ENCODE measurements at regions not wholly inside any gene's neighbourhood (a gene's known extent, or its start where the extent isn't known, plus 50 kb on each side); places are given as distances from the start of the nearest gene placed in this dataset.
A peak's percentile ranks its signal among the peaks of the same experiment; 100 is the strongest.
"Not testable (repeated sequence)": the region's sequence is repeated elsewhere in the genome, so short reads cannot be mapped to it uniquely, and the experiment has no call there.

DNA sequence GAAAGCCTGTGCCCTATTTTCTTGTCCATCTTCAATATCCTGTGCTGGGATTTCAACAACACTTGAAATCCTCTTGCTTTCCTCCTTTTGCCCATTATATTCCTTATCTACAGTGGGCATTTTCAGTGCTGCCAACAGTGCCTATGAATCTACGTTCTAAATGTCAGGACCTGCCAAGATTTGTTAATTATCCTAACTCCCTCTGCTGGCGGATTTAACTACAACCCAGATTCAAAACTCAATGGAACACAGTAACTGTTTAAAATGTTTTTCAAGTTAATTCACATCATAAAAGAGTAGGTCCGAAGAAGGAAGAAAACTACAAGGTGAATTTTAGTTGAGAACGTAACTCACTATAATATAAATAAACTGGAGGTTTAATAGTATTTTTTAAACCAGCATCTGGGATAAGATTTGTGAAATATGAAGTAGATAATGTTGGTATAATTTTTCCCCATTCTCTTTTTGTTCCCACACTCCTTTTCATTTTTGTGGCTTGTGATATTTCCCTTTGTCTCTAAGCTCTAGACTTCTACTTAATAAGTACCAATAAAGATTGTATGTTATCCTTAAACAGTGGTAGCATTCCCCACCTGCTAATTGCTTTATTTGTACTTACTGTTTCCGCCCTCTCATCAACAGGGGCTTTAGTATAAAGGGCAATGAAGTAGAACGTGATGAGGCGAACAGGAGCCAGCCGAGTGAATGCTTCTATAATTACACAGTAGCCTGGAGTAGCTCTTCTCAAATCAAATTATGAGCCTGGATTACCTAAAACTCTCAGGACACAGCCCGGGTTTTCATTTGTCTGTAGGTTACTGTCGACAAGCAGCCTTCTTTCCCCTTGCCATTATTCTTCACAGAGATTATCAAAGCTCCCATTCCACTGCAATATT, 302.5 kb upstream of the ATP11B start:
- Mint-ChIP-seq H3K4me1 (no peaks in the 10 kb centered on the region), H3K36me3 (ENCODE audit: low read depth) (no peaks in the 10 kb centered on the region), H3K27ac (no peak overlapping the region), H3K4me3 (no peak overlapping the region), H3K9me3 (no peaks in the 10 kb centered on the region), H3K27me3 (peaks cover 4% of the 10 kb centered on the region)
- peak; percentile 59 for DNase-seq
- intact Hi-C loops (cut with micrococcal nuclease), result no loop called here

DNA sequence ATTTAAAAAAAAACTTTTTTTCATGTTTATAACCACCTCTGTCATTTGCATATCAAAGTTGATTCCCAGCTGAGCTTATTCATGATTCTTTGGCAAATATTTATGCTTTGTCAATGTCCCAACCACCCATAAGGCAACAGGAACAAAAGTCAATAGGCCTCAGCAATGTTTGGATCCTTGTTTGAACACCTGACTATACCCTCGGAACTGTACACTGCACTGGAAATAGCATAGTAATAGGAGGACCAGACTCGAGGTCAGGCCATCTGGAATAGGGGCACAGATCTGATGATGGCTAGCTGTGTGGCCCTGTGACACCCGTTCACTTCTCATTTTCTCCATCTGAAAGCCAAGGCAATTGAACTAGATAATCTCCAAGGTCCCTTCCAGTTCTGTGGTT, 301.7 kb upstream of the ATP11B start:
- no peak for DNase-seq
- Mint-ChIP-seq H3K4me3 (no peak overlapping the region), H3K27ac (no peak overlapping the region), H3K36me3 (ENCODE audit: low read depth) (no peaks in the 10 kb centered on the region), H3K9me3 (no peaks in the 10 kb centered on the region), H3K27me3 (peaks cover 4% of the 10 kb centered on the region), H3K4me1 (no peaks in the 10 kb centered on the region)
- intact Hi-C loops (cut with micrococcal nuclease), result no loop called here

DNA sequence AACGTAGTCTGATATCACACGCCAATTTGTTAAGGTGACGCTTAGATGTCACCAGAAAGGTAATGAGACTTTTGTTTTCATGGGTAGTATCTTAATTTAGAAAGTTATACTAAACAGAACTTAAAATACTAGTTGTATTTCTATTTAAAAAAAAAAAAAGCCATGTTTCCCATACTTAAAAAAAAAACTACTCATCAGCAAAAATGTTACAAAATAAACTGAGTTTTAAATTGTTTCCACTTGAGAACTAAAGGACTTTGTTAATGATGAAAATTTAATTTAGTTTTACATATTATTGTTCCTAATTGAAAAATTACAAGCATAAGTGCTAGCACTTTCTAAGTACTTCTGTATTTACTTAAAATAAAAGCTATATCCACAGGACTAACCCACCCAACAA, 300.8 kb upstream of the ATP11B start:
- H3K27ac Mint-ChIP-seq, result no peak overlapping the region
- DNase-seq, result no peak
- H3K4me1 Mint-ChIP-seq, result no peaks in the 10 kb centered on the region
- H3K27me3 Mint-ChIP-seq, result peaks cover 4% of the 10 kb centered on the region
- H3K36me3 Mint-ChIP-seq (ENCODE audit: low read depth), result no peaks in the 10 kb centered on the region
- no peaks in the 10 kb centered on the region for H3K9me3 Mint-ChIP-seq
- H3K4me3 Mint-ChIP-seq, result no peak overlapping the region
- intact Hi-C loops (cut with micrococcal nuclease), result no loop called here

DNA sequence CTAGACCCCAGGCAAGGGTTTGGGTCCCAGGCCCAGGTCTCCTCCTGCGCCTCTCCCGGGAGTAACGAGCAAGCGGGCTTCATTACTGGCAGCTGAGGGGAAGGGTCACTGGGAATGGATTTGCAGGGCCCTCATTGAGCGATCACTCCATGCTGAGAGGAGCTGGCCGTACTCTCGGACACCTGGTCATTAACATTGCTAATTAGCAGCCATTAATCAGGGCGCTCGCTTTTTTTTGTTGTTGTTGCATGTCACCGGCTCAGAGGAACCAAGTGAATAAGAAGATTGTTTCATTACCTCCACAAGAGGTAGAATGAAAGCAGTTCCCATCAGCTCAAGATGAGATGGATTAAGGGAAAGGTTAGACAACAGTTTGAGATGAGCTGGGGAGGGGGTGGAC, 293.0 kb upstream of the ATP11B start:
- no peaks in the 10 kb centered on the region for H3K27me3 Mint-ChIP-seq
- no peak for DNase-seq
- H3K4me1 Mint-ChIP-seq, result no peaks in the 10 kb centered on the region
- no peaks in the 10 kb centered on the region for H3K36me3 Mint-ChIP-seq (ENCODE audit: low read depth)
- H3K9me3 Mint-ChIP-seq, result no peaks in the 10 kb centered on the region
- intact Hi-C loops (cut with micrococcal nuclease), result no loop called here
- H3K4me3 Mint-ChIP-seq, result no peak overlapping the region
- H3K27ac Mint-ChIP-seq, result no peak overlapping the region

DNA sequence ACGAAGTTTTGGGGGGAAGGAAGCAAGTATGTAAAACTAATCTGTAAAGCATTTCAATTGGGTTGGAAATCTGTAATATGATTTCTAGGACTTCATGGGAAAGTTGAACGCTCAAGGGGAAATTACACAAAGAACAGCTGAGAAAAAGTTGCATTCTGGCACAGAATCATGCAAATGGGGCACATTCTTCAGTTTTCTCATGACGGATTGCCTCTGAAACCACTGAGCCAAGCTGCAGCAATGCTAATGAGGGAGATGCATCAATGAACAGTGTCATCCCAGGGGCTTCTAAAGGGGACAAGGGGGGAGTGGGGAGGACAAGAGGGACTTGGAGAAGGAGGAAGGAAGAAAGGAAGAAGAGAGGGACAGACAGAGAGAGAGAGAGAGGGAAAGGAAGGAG, 291.4 kb upstream of the ATP11B start:
- intact Hi-C loops (cut with micrococcal nuclease), result no loop called here
- H3K9me3 Mint-ChIP-seq, result no peaks in the 10 kb centered on the region
- no peak overlapping the region for H3K27ac Mint-ChIP-seq

DNA sequence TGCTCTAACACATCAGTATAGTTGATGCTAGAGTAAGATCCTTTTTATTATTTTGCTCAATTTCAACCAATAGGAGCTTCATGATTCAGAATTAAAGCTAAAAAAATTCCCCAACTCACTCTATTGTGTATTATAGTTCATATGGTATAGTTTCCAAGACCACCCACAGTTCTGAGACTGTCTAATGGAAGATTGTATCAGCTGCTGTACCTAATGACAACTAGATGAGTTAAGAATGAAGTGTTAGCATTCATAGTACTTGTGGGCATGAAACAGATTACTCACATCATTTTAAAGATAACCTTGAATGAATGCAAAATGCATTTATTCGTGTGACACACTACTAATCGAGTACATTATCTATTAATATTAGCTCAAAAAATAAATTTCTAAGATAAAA, 289.9 kb upstream of the ATP11B start:
- H3K27ac Mint-ChIP-seq, result no peak overlapping the region
- H3K9me3 Mint-ChIP-seq, result no peaks in the 10 kb centered on the region
- H3K36me3 Mint-ChIP-seq (ENCODE audit: low read depth), result no peaks in the 10 kb centered on the region
- DNase-seq, result no peak
- no peaks in the 10 kb centered on the region for H3K27me3 Mint-ChIP-seq
- intact Hi-C loops (cut with micrococcal nuclease), result no loop called here
- H3K4me1 Mint-ChIP-seq, result no peaks in the 10 kb centered on the region
- H3K4me3 Mint-ChIP-seq, result no peak overlapping the region

More for the DNA sequence above, 291.4 kb upstream of the ATP11B start:
- H3K4me3 Mint-ChIP-seq, result no peak overlapping the region
- no peak for DNase-seq
- H3K4me1 Mint-ChIP-seq, result no peaks in the 10 kb centered on the region
- H3K36me3 Mint-ChIP-seq (ENCODE audit: low read depth), result no peaks in the 10 kb centered on the region
- no peaks in the 10 kb centered on the region for H3K27me3 Mint-ChIP-seq

DNA sequence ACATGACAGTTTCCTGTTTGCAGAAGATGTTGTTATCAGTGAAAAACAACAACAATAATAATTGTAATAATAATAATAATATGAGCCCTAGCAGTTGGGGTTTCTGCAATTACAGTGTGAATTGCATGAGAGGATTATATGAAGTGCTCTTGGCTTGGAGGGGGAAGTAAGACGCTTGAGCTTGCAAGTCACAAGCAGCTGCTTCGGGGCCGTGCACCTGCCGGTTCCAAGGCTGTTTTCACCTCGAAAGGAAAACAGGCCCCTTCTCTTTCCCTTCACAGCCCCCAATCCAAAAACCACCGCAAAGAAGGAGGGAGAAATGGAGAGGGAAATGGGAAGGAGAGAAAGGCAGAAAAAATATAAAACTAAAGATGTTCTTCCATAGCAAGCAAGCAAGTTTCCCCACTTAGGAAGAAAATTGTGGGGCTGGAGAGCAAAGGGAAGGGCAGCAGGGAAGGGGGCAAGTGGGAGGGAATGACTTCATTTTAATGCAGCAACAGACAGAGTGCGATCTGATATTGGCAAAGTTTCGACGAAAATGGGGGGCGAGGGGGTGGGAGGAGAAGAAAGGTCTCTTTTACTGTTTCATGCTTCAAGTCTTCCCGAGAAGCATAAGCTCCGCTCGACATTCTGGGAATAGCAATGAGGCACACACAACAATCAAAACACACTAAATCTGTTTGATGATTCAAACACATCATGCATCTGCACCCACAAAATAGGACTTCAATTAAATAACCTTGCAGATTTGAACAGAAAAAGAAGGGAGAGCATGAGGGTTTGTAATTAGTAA, 284.2 kb upstream of the ATP11B start:
- no peaks in the 10 kb centered on the region for H3K36me3 Mint-ChIP-seq (ENCODE audit: low read depth)
- no peak for DNase-seq
- H3K4me3 Mint-ChIP-seq, result no peak overlapping the region
- intact Hi-C loops (cut with micrococcal nuclease), result no loop called here
- no peaks in the 10 kb centered on the region for H3K4me1 Mint-ChIP-seq
- no peak overlapping the region for H3K27ac Mint-ChIP-seq
- H3K27me3 Mint-ChIP-seq, result peaks cover 6% of the 10 kb centered on the region
- no peaks in the 10 kb centered on the region for H3K9me3 Mint-ChIP-seq

DNA sequence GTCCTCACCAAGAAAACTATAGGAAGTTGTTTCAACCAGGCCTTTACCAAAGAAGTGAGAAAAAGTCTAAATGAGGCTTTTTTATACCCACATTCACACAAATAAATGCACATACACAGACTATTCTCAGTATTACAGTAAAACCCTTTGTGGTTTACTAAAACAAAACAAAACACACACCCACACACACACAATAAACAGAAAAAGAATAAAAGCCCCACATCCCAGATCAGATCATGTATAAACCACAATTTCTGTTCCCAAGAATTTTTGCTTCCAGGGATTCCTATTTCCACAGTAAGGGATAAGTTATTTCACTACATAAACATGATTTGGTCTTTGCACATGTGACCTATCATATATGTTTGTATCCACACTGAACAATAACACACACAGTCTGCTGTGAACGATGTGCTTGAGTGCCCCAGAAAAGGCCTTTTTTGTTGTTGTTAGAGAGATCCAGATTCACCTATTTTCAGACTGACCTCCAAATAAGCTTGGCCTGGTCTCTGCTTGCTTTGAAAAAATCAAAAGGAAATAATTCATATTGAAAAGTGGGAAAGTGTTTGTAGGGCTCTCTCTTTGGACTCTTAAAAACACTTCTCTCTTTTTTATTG, 283.4 kb upstream of the ATP11B start:
- Mint-ChIP-seq H3K9me3 (no peaks in the 10 kb centered on the region), H3K4me1 (no peaks in the 10 kb centered on the region), H3K27me3 (peaks cover 6% of the 10 kb centered on the region), H3K4me3 (no peak overlapping the region), H3K27ac (no peak overlapping the region), H3K36me3 (ENCODE audit: low read depth) (no peaks in the 10 kb centered on the region)
- no peak for DNase-seq
- intact Hi-C loops (cut with micrococcal nuclease), result no loop called here

DNA sequence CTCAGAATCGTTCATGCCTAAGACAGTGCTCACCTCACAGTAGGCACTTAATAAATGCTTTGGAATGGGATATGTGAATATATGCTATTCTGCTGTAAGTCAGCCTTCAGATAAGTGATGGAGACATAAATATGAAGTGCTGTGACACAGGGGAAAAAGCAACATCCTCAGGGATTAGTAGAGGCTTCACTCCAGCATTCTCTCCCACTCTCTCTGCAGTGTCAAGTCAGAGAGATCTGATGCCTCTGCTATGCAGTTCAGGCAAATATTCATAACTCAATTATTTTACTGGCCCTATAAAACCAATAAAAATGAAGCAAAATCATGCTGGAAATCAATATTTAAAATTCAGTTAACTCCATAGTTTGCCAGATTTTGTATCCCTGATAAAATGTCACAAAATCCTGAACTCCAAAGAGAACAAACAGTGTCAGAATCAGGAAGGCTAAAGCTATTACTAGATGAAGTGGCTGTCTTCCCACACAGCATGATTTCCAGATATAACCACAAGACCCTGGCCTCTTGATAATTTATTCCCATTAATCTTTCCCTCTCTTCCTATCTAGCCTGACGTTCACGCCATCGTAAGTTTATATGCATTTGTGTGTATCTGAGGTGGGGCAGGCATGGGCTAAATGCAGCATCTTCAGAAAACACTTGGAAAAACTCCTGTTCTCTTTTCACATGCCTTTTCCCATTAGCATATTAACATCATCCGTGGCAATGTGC, 278.9 kb upstream of the ATP11B start:
- intact Hi-C loops (cut with micrococcal nuclease), result no loop called here
- no peak for DNase-seq
- H3K9me3 Mint-ChIP-seq, result no peaks in the 10 kb centered on the region

DNA sequence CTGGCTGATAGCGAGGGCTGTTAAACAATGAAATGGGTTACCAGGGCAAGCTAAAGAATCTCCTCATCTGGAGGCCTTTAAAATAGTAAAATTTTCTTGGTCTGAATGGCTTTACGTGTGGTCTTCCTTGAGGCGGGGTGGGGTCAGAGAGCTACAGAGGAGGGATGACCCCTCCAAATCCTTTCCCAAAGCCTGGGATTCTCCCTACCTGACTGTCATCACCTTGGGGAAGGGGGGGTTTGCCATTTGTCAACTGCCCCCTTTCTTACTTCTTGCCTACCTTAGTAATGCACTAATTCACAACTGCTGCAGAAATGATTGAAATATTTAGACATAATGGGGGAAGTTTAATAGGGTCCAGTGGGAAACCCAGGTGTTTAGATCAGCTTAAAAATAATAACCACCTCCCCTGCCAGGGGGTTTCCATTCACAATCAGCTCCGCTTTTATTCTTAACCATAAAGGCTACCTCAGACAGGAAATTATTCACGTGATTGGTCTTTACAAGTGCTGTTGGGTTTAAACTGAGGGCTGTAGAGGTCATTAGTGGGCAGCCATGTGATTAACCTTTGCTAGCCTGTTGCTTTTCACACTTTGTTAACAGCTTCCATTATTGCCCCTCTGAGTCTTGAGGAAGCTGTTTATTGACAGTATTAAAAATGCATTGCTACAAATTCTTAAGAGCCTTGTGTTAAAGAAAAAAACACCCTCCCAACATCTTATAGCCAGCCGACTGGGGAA, 276.5 kb upstream of the ATP11B start:
- Mint-ChIP-seq H3K36me3 (ENCODE audit: low read depth) (no peaks in the 10 kb centered on the region), H3K27me3 (no peaks in the 10 kb centered on the region), H3K27ac (no peak overlapping the region), H3K4me3 (no peak overlapping the region), H3K9me3 (no peaks in the 10 kb centered on the region), H3K4me1 (no peaks in the 10 kb centered on the region)
- DNase-seq, result no peak
- intact Hi-C loops (cut with micrococcal nuclease), result no loop called here

More for the DNA sequence above, 278.9 kb upstream of the ATP11B start:
- Mint-ChIP-seq H3K27ac (no peak overlapping the region), H3K4me3 (no peak overlapping the region), H3K4me1 (no peaks in the 10 kb centered on the region), H3K36me3 (ENCODE audit: low read depth) (no peaks in the 10 kb centered on the region), H3K27me3 (peaks cover 4% of the 10 kb centered on the region)

DNA sequence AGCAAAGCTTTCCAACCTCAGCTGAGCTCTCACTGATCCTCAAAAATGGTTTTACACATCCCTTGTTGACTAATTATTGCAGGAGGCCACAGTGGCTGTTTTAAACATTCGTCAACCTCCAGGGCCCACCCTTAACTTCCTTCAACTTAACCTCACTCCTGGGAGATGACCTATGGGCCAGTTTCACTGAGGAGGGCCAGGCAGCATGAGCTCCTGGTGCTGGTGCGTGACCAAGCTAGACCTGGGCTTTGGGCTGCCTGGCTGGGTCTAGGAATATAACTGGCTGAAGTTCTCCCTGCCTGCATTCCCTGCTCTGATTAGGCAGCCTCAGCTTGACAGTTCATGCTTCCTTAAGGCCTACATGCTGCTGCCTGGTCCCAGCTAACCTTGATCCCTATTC, 273.7 kb upstream of the ATP11B start:
- no peaks in the 10 kb centered on the region for H3K36me3 Mint-ChIP-seq (ENCODE audit: low read depth)
- no peak overlapping the region for H3K27ac Mint-ChIP-seq
- H3K4me3 Mint-ChIP-seq, result no peak overlapping the region
- DNase-seq, result no peak
- intact Hi-C loops (cut with micrococcal nuclease), result no loop called here
- H3K9me3 Mint-ChIP-seq, result no peaks in the 10 kb centered on the region
- no peaks in the 10 kb centered on the region for H3K4me1 Mint-ChIP-seq
- H3K27me3 Mint-ChIP-seq, result no peaks in the 10 kb centered on the region

DNA sequence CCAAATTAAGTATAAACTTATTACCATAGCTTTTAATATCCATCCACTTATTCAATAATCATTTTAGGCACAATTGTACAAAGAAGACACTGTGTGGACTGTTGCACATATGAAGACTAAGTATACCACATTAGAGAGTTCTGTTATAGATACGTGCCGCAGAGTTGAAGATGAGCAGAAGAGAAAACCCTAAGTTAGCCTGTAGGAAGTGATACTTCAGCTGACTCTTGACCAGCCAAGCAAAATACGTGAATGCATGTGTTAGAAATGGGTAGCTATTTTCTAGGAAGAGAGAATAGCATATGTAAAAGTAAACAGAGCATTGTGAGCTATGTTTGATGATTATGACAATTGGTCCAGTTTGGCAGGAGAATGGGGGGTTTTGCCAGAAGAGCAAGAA, 272.0 kb upstream of the ATP11B start:
- Mint-ChIP-seq H3K36me3 (ENCODE audit: low read depth) (no peaks in the 10 kb centered on the region), H3K9me3 (no peaks in the 10 kb centered on the region), H3K4me1 (no peaks in the 10 kb centered on the region), H3K27ac (no peak overlapping the region), H3K4me3 (no peak overlapping the region), H3K27me3 (no peaks in the 10 kb centered on the region)
- no peak for DNase-seq
- intact Hi-C loops (cut with micrococcal nuclease), result no loop called here

DNA sequence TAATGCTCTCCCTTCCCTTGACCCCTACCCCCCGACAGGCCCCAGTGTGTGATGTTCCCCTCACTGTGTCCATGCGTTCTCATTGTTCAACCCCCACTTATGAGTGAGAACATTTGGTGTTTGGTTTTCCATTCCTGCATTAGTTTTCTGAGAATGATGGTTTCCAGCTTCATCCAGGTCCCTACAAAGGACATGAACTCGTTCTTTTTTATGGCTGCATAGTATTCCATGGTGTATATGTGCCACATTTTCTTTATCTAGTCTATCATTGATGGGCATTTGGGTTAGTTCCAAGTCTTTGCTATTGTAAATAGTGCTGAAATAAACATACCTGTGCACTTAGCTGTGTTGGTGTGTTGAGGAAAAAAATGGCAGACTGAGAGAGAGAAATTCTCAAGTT, 269.9 kb upstream of the ATP11B start:
- H3K36me3 Mint-ChIP-seq (ENCODE audit: low read depth); H3K9me3 Mint-ChIP-seq; H3K4me3 Mint-ChIP-seq; H3K4me1 Mint-ChIP-seq; intact Hi-C loops (cut with micrococcal nuclease); DNase-seq; H3K27ac Mint-ChIP-seq; H3K27me3 Mint-ChIP-seq: not testable (repeated sequence)
